K562 (cell line): ENCODE measurements at regions not wholly inside any gene's neighbourhood (a gene's known extent, or its start where the extent isn't known, plus 50 kb on each side); places are given as distances from the start of the nearest gene placed in this dataset.
A peak's percentile ranks its signal among the peaks of the same experiment; 100 is the strongest.

ENCODE experiments used
- C11orf30 ChIP-seq: fragments of 450-650 bp; IDR thresholded peaks from 2 replicates; pipeline ENCODE4 v1.6.1; 2016; ENCODE audit warnings: low read depth, mild to moderate bottlenecking
- DNMT1 ChIP-seq: fragments of 450-650 bp; IDR thresholded peaks from 2 replicates; pipeline ENCODE4 v1.6.1; 2016; ENCODE audit warnings: antibody characterized with exemption, mild to moderate bottlenecking
- E2F8 ChIP-seq: fragments of 450-650 bp; IDR thresholded peaks from 2 replicates; pipeline ENCODE4 v1.7.1; 2018; ENCODE audit warnings: mild to moderate bottlenecking, low read depth; ENCODE audit not compliant: partially characterized antibody
- MAFF ChIP-seq: IDR thresholded peaks from 2 replicates; pipeline ENCODE4 v1.6.1; 2012; ENCODE audit warnings: low read length, improper control_type of control experiment
- NR2F6 ChIP-seq: fragments of 450-650 bp; formaldehyde crosslinking; IDR thresholded peaks from 2 replicates; pipeline ENCODE4 v1.4.0; 2020; ENCODE audit warnings: mild to moderate bottlenecking
- PCBP2 ChIP-seq: fragments of 200-400 bp; formaldehyde crosslinking; IDR thresholded peaks from 2 replicates; pipeline ENCODE4 v1.6.1; 2018; ENCODE audit warnings: low read length, low read depth, mild to moderate bottlenecking, moderate library complexity; ENCODE audit not compliant: poor library complexity, severe bottlenecking
- PTTG1 ChIP-seq: fragments of 450-650 bp; IDR thresholded peaks from 2 replicates; pipeline ENCODE4 v1.6.1; 2016; ENCODE audit warnings: low read depth, mild to moderate bottlenecking, missing genetic modification characterization, missing compliant biosample characterization
- SOX6 ChIP-seq: fragments of 450-650 bp; IDR thresholded peaks from 2 replicates; pipeline ENCODE4 v1.6.1; 2014; ENCODE audit warnings: mild to moderate bottlenecking
- TAL1 ChIP-seq: fragments of 450-650 bp; IDR thresholded peaks from 2 replicates; pipeline ENCODE4 v1.6.1; 2016; ENCODE audit warnings: mild to moderate bottlenecking
- TFE3 ChIP-seq: fragments of 450-650 bp; formaldehyde crosslinking; IDR thresholded peaks from 2 replicates; pipeline ENCODE4 v1.4.0; 2020; ENCODE audit warnings: mild to moderate bottlenecking, mixed read lengths
- TRIM24 ChIP-seq, 2 experiments: fragments of 450-650 bp; IDR thresholded peaks; 2 replicates each; pipeline ENCODE4 v1.6.1; 2016
- ZNF316 ChIP-seq: fragments of 450-650 bp; IDR thresholded peaks from 2 replicates; pipeline ENCODE4 v1.6.1; 2016
- ZNF384 ChIP-seq: IDR thresholded peaks from 2 replicates; pipeline ENCODE4 v1.6.1; 2012; ENCODE audit warnings: low read depth, low read length, improper control_type of control experiment

- TF ChIP-seq PCBP2 (no peak), PTTG1 (tag) (no peak), ZNF316 (peak; percentile 56), C11orf30 (peak; percentile 25; the same call in 1 of the 2 replicates), MAFF (peak; percentile 38; the same call in 1 of the 2 replicates), TAL1 (no peak), TFE3 (CRISPR knock-in tag) (no peak), E2F8 (no peak), DNMT1 (no peak), TRIM24 (IDR thresholded peaks at IDR 0.05) (no peak), SOX6 (no peak), NR2F6 (CRISPR knock-in tag) (no peak), ZNF384 (no peak)
- TF ChIP-seq, all 486 proteins: peak for 5
Measured at GRCh38 chr1:187733232-187733631, 904.5 kb downstream of the PLA2G4A start (continued).
